SK-N-MC (cell line): ENCODE measurements at regions not wholly inside any gene's neighbourhood (a gene's known extent, or its start where the extent isn't known, plus 50 kb on each side); places are given as distances from the start of the nearest gene placed in this dataset.

ENCODE experiments used
- DNase-seq: peaks from one replicate; pipeline ENCODE4 v3.0.0-alpha.2; 2011; ENCODE audit warnings: low read depth, low spot score
- H3K27ac ChIP-seq: fragments of 200-600 bp; sonication (generic); 2 replicates; pipeline ENCODE4 v1.5.1; 2016; ENCODE audit warnings: mixed run types
- H3K36me3 ChIP-seq: fragments of 200-600 bp; sonication (generic); 2 replicates; pipeline ENCODE4 v1.6.1; 2017; ENCODE audit warnings: antibody characterized with exemption, low read length, mixed read lengths; ENCODE audit not compliant: insufficient read depth
- H3K4me3 ChIP-seq: fragments of 200-600 bp; sonication (generic); 2 replicates; pipeline ENCODE4 v1.5.1; 2016
- H3K9ac ChIP-seq: fragments of 200-600 bp; sonication (generic); 2 replicates; pipeline ENCODE4 v1.8.0; 2017; ENCODE audit warnings: mixed run types, mixed read lengths; ENCODE audit not compliant: insufficient read length
- H3K9me3 ChIP-seq: fragments of 200-600 bp; sonication (generic); 2 replicates; pipeline ENCODE4 v1.6.1; 2017; ENCODE audit warnings: low read depth, mild to moderate bottlenecking, antibody characterized with exemption, low read length, moderate library complexity, mixed read lengths
- EZH2 ChIP-seq: fragments of 200-600 bp; sonication (generic); IDR thresholded peaks from one replicate; pipeline ENCODE4 v1.6.1; 2017; ENCODE audit warnings: antibody characterized with exemption
- FOXP2 ChIP-seq: optimal IDR thresholded peaks from 2 replicates; pipeline ENCODE3; 2011; ENCODE audit warnings: mild to moderate bottlenecking, moderate library complexity; ENCODE audit not compliant: insufficient read depth; ENCODE audit errors: extremely low read length, control extremely low read depth
- POLR2AphosphoS5 ChIP-seq: IDR thresholded peaks from 2 replicates; pipeline ENCODE4 v1.6.1; 2012; ENCODE audit warnings: mild to moderate bottlenecking, low read depth, low read length, borderline replicate concordance

DNA sequence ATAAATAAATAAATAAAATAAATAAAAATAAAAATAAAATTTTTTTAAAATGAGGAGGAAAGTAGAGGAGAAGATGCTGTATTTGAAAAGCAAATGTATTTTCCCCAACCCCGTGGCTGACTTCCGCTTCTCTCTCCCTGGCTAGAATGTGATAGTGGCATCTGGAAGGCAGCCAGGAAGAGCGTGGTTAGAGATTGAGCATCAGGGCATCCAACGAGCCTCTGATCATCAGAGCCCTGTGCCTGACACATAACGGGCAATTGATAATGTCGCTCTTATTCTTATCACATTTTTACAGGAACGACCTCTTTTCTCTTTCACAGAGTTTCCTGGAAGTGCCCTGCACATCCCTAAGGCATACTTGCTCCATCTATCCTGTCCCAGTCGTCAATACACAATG lies 496.9 kb upstream of the TMEM132C start:
- Histone ChIP-seq H3K27ac (no peak overlapping the region), H3K9ac (no peak overlapping the region), H3K36me3 (no peaks in the 10 kb centered on the region), H3K9me3 (no peaks in the 10 kb centered on the region), H3K4me3 (no peak overlapping the region)
- no peak for DNase-seq
- no peak for TF ChIP-seq FOXP2
- TF ChIP-seq EZH2: no peak
- no peak for TF ChIP-seq POLR2AphosphoS5

- H3K9ac ChIP-seq: no peak overlapping the region
- no peak for DNase-seq
- TF ChIP-seq POLR2AphosphoS5: no peak
- TF ChIP-seq FOXP2: no peak
- no peak for TF ChIP-seq EZH2
- H3K27ac ChIP-seq: no peak overlapping the region
- no peaks in the 10 kb centered on the region for H3K9me3 ChIP-seq
- H3K36me3 ChIP-seq: no peaks in the 10 kb centered on the region
- H3K4me3 ChIP-seq: no peak overlapping the region
Measured at GRCh38 chr12:127771546-127771945, 495.4 kb upstream of the TMEM132C start.

- no peak for DNase-seq
- no peak for TF ChIP-seq FOXP2
- no peak for TF ChIP-seq EZH2
- no peak for TF ChIP-seq POLR2AphosphoS5
- H3K27ac ChIP-seq: no peak overlapping the region
- no peak overlapping the region for H3K4me3 ChIP-seq
- no peaks in the 10 kb centered on the region for H3K9me3 ChIP-seq
- H3K9ac ChIP-seq: no peak overlapping the region
- H3K36me3 ChIP-seq: no peaks in the 10 kb centered on the region
Measured at GRCh38 chr12:127773520-127773919, 493.4 kb upstream of the TMEM132C start.

DNA sequence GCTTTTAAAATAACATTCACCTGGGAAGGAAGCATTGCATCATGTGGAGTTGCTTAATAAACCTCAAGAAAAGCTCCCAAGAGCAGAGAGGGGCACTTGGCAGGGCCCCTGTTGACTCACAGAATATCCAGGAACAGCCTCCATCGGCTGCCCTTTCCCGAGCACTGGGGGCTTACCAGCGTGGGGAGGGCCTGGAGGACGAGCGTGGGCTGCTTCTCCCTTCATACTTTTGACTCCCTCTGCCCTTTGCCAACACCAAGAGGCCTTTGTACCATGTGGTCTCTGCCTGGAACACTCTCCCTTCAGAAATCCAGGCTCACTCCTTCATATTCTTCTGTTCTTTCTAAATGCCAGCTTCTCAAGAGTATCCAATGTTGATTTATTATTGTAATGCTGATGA lies 492.1 kb upstream of the TMEM132C start:
- Histone ChIP-seq H3K4me3 (no peak overlapping the region), H3K9ac (no peak overlapping the region), H3K9me3 (no peaks in the 10 kb centered on the region), H3K36me3 (no peaks in the 10 kb centered on the region), H3K27ac (no peak overlapping the region)
- no peak for DNase-seq
- TF ChIP-seq POLR2AphosphoS5 (no peak), EZH2 (no peak), FOXP2 (no peak)

DNA sequence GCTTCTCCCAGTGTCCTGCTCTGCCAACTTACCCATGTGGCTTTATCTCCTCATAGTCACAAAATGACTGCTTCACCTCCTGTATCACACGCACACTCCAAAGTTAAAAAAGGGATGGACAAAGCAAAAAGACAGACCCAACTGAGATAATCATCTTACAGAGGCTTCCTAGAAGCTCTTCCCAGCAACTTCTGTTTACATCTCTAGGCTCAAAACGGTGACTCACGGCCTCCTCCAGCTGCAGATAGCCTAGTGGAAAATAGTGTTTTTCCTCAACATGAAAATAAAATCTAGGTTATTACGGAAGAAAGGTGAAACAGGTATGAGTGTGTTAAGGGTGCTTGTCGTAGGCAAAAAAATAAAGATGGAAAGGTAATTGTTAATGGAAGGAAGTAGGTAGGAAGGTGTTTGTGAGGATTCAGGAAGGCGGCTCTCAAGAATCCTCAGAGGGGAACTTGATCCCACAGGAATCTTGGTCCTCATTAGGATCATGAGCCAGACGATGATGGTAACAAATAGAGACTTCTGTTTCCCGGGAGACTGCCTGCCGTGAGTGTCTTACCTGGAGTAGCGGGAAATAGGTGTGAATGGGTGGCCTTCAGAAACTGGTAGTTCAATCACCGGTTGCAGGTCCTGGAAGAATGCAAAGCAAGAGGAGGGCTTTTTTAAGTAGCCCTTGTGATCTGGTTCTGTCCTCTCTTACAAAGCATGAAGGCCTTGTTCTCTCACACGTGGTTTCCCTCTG lies 487.5 kb upstream of the TMEM132C start:
- no peak overlapping the region for H3K27ac ChIP-seq
- no peak overlapping the region for H3K9ac ChIP-seq
- H3K9me3 ChIP-seq: no peaks in the 10 kb centered on the region
- TF ChIP-seq EZH2: no peak
- TF ChIP-seq FOXP2: no peak
- TF ChIP-seq POLR2AphosphoS5: no peak
- no peak for DNase-seq
- H3K4me3 ChIP-seq: no peak overlapping the region
- no peaks in the 10 kb centered on the region for H3K36me3 ChIP-seq

DNA sequence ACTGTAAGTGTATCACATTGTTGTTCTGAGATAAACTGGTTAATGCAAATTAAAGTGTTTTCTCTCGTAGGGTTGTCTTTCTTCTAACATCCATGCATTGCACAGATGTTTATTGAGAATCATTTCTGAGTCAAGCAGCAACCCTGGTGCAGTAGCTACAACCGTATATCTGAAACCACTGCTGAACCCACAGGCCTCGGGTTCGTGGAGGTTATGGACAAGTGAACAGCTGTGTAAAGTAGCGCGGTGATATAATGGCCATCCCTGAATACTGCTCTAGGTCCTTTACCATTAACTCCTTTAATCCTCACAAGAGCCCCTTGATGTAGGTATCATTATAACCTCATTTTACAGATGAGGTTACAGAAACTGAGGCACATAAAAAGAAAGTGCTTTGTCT lies 486.1 kb upstream of the TMEM132C start:
- H3K27ac ChIP-seq: no peak overlapping the region

GRCh38 chr12:127781336-127781735 lies 485.6 kb upstream of the TMEM132C start:
- Histone ChIP-seq H3K9ac (no peak overlapping the region), H3K4me3 (no peak overlapping the region), H3K9me3 (no peaks in the 10 kb centered on the region), H3K27ac (no peak overlapping the region), H3K36me3 (no peaks in the 10 kb centered on the region)
- TF ChIP-seq POLR2AphosphoS5 (no peak), EZH2 (no peak), FOXP2 (no peak)
- DNase-seq: no peak

More for the DNA sequence above, 486.1 kb upstream of the TMEM132C start:
- H3K4me3 ChIP-seq: no peak overlapping the region
- no peaks in the 10 kb centered on the region for H3K9me3 ChIP-seq
- no peak overlapping the region for H3K9ac ChIP-seq
- DNase-seq: no peak
- TF ChIP-seq FOXP2: no peak
- H3K36me3 ChIP-seq: no peaks in the 10 kb centered on the region

- TF ChIP-seq FOXP2: no peak
- TF ChIP-seq EZH2: no peak
- no peak for TF ChIP-seq POLR2AphosphoS5
- Histone ChIP-seq H3K27ac (no peak overlapping the region), H3K9ac (no peak overlapping the region), H3K9me3 (no peaks in the 10 kb centered on the region), H3K36me3 (no peaks in the 10 kb centered on the region), H3K4me3 (no peak overlapping the region)
- DNase-seq: no peak
Measured at GRCh38 chr12:127785540-127785939, 481.4 kb upstream of the TMEM132C start.
